Panc1 (cell line): ENCODE measurements at regions not wholly inside any gene's neighbourhood (a gene's known extent, or its start where the extent isn't known, plus 50 kb on each side); places are given as distances from the start of the nearest gene placed in this dataset.
"Not testable (repeated sequence)": the region's sequence is repeated elsewhere in the genome, so short reads cannot be mapped to it uniquely, and the experiment has no call there.

Experiments
- ATAC-seq: fragments of 200-7000 bp; cut with Tn5 transposase; 2 replicates; pipeline ENCODE4 v1.9.1; 2020; ENCODE audit warnings: mild to moderate bottlenecking, moderate library complexity
- BruUV-seq: library from RNA; stranded (reverse); fragments of 400-500 nt; replicated peaks from 2 replicates; lab custom pipeline; 2021; lab: Mats Ljungman, UMichigan
- CTCF ChIA-PET: fragments of 300-600 bp; sonication (Branson Sonifier 250); formaldehyde crosslinking; loops from one replicate; lab custom pipeline; 2022; ENCODE audit warnings: antibody characterized with exemption; lab: Charles Lee
- POLR2A ChIA-PET: fragments of 300-600 bp; sonication (Branson Sonifier 250); formaldehyde crosslinking; loops from one replicate; lab custom pipeline; 2022; ENCODE audit warnings: antibody characterized with exemption; lab: Charles Lee
- DNase-seq: peaks from one replicate; pipeline ENCODE4 v3.0.0-alpha.2; 2010; ENCODE audit warnings: low read depth, low spot score
- H3K27ac ChIP-seq: 2 replicates; pipeline ENCODE4 v1.5.1; 2011; ENCODE audit warnings: mild to moderate bottlenecking, low read length, inconsistent platforms
- H3K27me3 ChIP-seq: fragments of 200-500 bp; sonication (Bioruptor generic); 2 replicates; pipeline ENCODE4 v1.6.0; 2014; ENCODE audit warnings: low read length, inconsistent platforms; ENCODE audit not compliant: control insufficient read depth, insufficient read depth
- H3K36me3 ChIP-seq: fragments of 200-500 bp; sonication (Bioruptor generic); 2 replicates; pipeline ENCODE4 v1.5.1; 2014; ENCODE audit warnings: inconsistent platforms, mild to moderate bottlenecking, low read length, moderate library complexity; ENCODE audit not compliant: control insufficient read depth, insufficient read depth
- H3K4me1 ChIP-seq: 2 replicates; pipeline ENCODE4 v1.5.1; 2011; ENCODE audit warnings: inconsistent platforms, mild to moderate bottlenecking, low read length, moderate library complexity; ENCODE audit not compliant: control insufficient read depth, insufficient read depth
- H3K4me3 ChIP-seq, 2 experiments: 2 replicates each; pipeline ENCODE4 v1.5.1; 2011 to 2012; ENCODE audit warnings: low read depth in 2 of 2, low read length in 2 of 2, mild to moderate bottlenecking in 2 of 2, inconsistent platforms in 1 of 2, moderate library complexity in 1 of 2
- H3K9me3 ChIP-seq: fragments of 200-500 bp; sonication (Bioruptor generic); 2 replicates; pipeline ENCODE4 v1.5.1; 2014; ENCODE audit warnings: low read depth, mild to moderate bottlenecking, inconsistent platforms, low read length, moderate library complexity; ENCODE audit not compliant: control insufficient read depth, insufficient read depth
- in situ Hi-C: cut with HindIII; loops from 2 replicates; pipeline ENCODE4 v1.10.0; 2016; ENCODE audit warnings: low sequenced_read_pairs, low pct_unique_long_range_greater_than_20kb
- intact Hi-C: fragments of 100-400 bp; cut with micrococcal nuclease; formaldehyde crosslinking; loops from one replicate; pipeline ENCODE4 v1.10.0; 2022; ENCODE audit not compliant: unreplicated experiment

DNA sequence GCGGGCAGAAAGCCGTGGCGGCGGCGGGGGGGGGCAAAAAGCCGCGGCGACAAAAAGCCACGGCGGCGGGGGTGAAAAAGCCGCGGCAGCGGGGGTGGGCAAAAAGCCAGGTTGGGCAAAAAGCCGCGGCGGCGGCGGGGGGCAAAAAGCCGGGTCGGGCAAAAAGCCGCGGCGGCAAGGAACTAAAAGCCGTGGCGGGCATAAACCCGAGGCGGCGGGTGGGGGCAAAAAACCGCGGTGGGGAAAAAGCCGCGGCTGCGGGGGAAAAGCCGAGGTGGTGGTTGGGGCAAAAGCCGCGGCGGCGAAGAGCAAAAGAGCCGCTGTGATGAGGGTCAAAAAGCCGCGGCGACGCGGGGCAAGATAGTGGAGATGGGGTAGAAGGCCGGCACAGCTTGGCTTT, 1834.2 kb downstream of the FOXD4L5 start:
- H3K27me3 ChIP-seq, H3K4me3 ChIP-seq, H3K36me3 ChIP-seq, DNase-seq, CTCF ChIA-PET, intact Hi-C loops, POLR2A ChIA-PET, H3K27ac ChIP-seq, H3K9me3 ChIP-seq, BruUV-seq, ATAC-seq, H3K4me1 ChIP-seq, in situ Hi-C loops: not testable (repeated sequence)

DNA sequence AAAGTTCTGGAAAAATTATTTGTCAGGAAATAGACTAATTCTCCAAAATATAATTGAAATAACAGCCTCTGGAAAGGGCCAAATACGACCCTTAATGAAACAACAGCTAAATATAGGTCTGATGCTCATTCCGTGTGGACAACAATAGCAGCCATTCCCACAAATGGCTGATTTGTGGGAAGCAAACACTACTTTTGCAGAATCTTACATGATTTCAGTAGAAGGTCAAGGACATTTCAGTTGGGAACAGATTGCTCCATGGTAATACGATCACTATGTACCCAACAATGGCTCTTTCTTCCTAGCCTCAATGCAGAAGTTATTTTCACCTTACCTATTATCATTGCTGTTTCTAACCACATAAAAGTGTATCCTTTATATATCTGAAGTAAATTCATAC, 1859.9 kb downstream of the FOXD4L5 start:
- H3K36me3 ChIP-seq, POLR2A ChIA-PET, ATAC-seq, H3K27ac ChIP-seq, CTCF ChIA-PET, intact Hi-C loops, H3K4me1 ChIP-seq, BruUV-seq, in situ Hi-C loops, H3K4me3 ChIP-seq, H3K9me3 ChIP-seq, DNase-seq, H3K27me3 ChIP-seq: not testable (repeated sequence)

DNA sequence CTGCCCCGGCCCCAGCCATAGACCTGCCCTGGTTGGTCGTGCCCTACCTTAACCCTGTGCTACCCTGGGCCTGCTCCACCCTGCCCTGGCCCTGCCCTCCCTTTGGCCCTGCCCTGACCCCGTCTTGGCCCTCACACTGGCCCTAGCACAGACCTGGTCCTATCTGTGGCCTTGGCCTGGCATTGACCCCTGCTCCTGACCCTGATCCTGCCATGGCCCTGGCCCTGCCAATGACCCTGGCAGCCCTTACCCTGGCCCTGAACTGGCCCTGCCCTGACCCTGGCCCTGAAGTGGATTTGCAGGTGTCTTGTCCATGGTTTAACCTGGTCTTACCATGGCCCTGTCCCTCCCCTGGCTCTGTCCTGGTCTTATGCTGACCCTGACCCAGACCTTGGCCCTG, 1894.1 kb downstream of the FOXD4L5 start:
- intact Hi-C loops, ATAC-seq, BruUV-seq, H3K4me1 ChIP-seq, H3K27me3 ChIP-seq, CTCF ChIA-PET, H3K36me3 ChIP-seq, in situ Hi-C loops, POLR2A ChIA-PET, H3K9me3 ChIP-seq, H3K4me3 ChIP-seq, DNase-seq, H3K27ac ChIP-seq: not testable (repeated sequence)

DNA sequence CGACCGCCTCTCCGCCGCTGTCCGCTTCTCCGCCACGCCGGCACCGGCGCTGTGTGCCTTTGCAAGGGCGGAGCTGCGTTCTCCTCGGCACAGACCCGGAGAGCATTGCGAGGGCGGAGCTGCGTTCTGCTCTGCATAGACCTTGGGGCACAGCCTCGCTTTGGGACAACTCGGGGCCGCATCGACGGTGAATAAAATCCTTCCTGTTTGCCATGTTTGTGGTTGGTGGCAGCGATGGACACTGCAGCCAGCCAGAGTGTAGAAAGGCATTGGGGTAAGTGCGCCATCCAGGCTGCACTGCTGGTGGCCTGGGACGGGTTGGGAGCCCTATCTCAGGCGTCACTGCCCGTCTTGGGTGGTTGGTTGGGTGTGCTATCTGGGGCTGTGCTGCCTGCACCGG, 1899.5 kb downstream of the FOXD4L5 start:
- BruUV-seq, DNase-seq, H3K4me1 ChIP-seq, H3K27me3 ChIP-seq, ATAC-seq, CTCF ChIA-PET, H3K27ac ChIP-seq, POLR2A ChIA-PET, in situ Hi-C loops, intact Hi-C loops, H3K36me3 ChIP-seq, H3K9me3 ChIP-seq, H3K4me3 ChIP-seq: not testable (repeated sequence)

DNA sequence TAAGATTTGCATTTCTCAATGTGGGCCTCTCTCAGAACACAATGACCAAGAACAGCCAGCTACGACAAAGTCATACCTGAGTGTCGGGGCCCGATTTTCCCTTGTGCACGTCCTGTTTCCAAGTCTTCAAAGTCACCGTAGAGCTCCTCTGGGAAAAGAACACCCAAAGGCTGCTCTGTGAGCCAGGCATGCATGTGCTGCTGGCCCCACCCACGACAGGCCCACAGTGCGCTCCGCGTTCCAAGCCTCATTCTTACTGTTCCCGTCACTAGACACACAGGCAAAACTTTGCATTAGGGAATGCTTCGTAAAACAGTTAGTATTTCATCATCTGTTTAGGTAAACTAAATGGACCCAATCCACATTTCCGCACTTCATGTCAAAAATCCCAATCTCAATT, 1905.1 kb downstream of the FOXD4L5 start:
- H3K4me1 ChIP-seq, intact Hi-C loops, H3K27ac ChIP-seq, H3K36me3 ChIP-seq, in situ Hi-C loops, CTCF ChIA-PET, ATAC-seq, H3K4me3 ChIP-seq, POLR2A ChIA-PET, H3K27me3 ChIP-seq, DNase-seq, H3K9me3 ChIP-seq, BruUV-seq: not testable (repeated sequence)

DNA sequence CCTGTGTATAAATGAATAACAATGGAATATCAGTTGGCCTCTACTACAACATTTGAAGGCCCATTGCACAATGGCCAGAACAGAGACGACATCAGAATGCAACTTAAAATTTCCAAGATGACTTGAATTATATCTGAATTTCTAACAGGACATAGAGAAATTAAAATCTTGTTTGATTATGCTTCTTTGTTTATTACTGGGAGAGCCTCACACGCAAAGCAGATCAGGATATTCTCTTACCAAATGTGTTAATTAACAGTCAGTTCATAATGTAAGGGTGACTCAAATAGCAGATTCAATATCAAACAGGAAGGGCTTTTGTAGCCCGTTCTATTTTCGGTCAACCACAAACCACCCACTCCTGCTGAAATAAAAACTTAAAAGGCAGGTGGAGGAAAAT, 1930.8 kb downstream of the FOXD4L5 start:
- in situ Hi-C loops, POLR2A ChIA-PET, H3K9me3 ChIP-seq, CTCF ChIA-PET, H3K4me1 ChIP-seq, H3K36me3 ChIP-seq, ATAC-seq, BruUV-seq, intact Hi-C loops, H3K4me3 ChIP-seq, H3K27me3 ChIP-seq, H3K27ac ChIP-seq, DNase-seq: not testable (repeated sequence)

DNA sequence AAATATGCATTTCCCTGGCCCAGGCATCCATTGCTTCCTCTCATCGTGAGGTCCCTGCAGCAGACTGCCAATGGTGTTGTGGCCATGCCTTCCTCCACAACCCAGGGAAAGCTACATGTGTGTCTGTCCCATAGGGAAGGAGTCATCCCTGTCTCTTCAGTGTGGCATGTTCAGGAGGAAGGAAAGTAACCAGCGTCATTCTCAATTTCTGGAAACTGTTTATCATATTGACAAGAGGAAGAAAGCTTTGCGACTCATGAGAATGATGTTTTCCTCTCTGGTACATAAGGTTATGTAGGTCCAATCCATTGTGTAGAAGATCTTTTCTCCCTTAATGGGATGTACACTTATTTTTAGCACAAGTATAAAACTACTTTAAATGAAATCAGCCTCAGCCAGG, 1937.7 kb downstream of the FOXD4L5 start:
- H3K27ac ChIP-seq, H3K36me3 ChIP-seq, intact Hi-C loops, H3K4me1 ChIP-seq, POLR2A ChIA-PET, DNase-seq, H3K27me3 ChIP-seq, BruUV-seq, in situ Hi-C loops, H3K4me3 ChIP-seq, ATAC-seq, CTCF ChIA-PET, H3K9me3 ChIP-seq: not testable (repeated sequence)
